ENCODE measurements at regions not wholly inside any gene's neighbourhood (a gene's known extent, or its start where the extent isn't known, plus 50 kb on each side); places are given as distances from the start of the nearest gene placed in this dataset.
A peak's percentile ranks its signal among the peaks of the same experiment; 100 is the strongest.
"Not testable (repeated sequence)": the region's sequence is repeated elsewhere in the genome, so short reads cannot be mapped to it uniquely, and the experiment has no call there.

GRCh38 chr9:138211544-138212219, 334.1 kb downstream of the CACNA1B start:
- CTCF ChIA-PET, POLR2A ChIA-PET: not testable (repeated sequence)

GRCh38 chr9:138212811-138213210, 335.2 kb downstream of the CACNA1B start:
- BruUV-seq (replicated peaks); H3K36me3 ChIP-seq (ENCODE audit: control insufficient read depth, insufficient read depth, low read length); H3K36me3 Mint-ChIP-seq (ENCODE audit: insufficient read depth, unreplicated experiment); H3K4me3 ChIP-seq (ENCODE audit: low read depth, low read length); H3K9me3 Mint-ChIP-seq (ENCODE audit: unreplicated experiment); DNase-seq; H3K4me3 Mint-ChIP-seq (ENCODE audit: unreplicated experiment); CTCF ChIA-PET; H3K27ac Mint-ChIP-seq (ENCODE audit: unreplicated experiment); POLR2A ChIA-PET; H3K9me3 ChIP-seq; H3K27me3 ChIP-seq (replicated peaks; ENCODE audit: control insufficient read depth, insufficient read depth, low read length); H3K4me1 ChIP-seq; H3K4me1 Mint-ChIP-seq (ENCODE audit: low read depth, unreplicated experiment); H3K27me3 Mint-ChIP-seq (ENCODE audit: insufficient read depth, unreplicated experiment); intact Hi-C loops (cut with micrococcal nuclease; ENCODE audit: unreplicated experiment): not testable (repeated sequence)

More at GRCh38 chr9:138211544-138212219, 334.1 kb downstream of the CACNA1B start:
- H3K27me3 Mint-ChIP-seq (ENCODE audit: insufficient read depth, unreplicated experiment); H3K9me3 Mint-ChIP-seq (ENCODE audit: unreplicated experiment); BruUV-seq (replicated peaks); H3K4me3 ChIP-seq (ENCODE audit: low read depth, low read length); H3K36me3 ChIP-seq (ENCODE audit: control insufficient read depth, insufficient read depth, low read length); H3K27ac Mint-ChIP-seq (ENCODE audit: unreplicated experiment); H3K4me1 ChIP-seq; H3K4me1 Mint-ChIP-seq (ENCODE audit: low read depth, unreplicated experiment); H3K4me3 Mint-ChIP-seq (ENCODE audit: unreplicated experiment); intact Hi-C loops (cut with micrococcal nuclease; ENCODE audit: unreplicated experiment); H3K36me3 Mint-ChIP-seq (ENCODE audit: insufficient read depth, unreplicated experiment); H3K27me3 ChIP-seq (replicated peaks; ENCODE audit: control insufficient read depth, insufficient read depth, low read length); H3K9me3 ChIP-seq: not testable (repeated sequence)
- DNase-seq: peak; percentile 51 to 67
- peak; percentile 55 to 65 for TF ChIP-seq CTCF (IDR thresholded peaks at IDR 0.05; ENCODE audit: insufficient read depth in 1 of 2, low read depth in 1 of 2, low read length in 1 of 2, severe bottlenecking in 1 of 2, unreplicated experiment in 1 of 2)

GRCh38 chr9:138213748-138214147, 336.2 kb downstream of the CACNA1B start:
- DNase-seq; H3K9me3 Mint-ChIP-seq (ENCODE audit: unreplicated experiment); H3K27me3 Mint-ChIP-seq (ENCODE audit: insufficient read depth, unreplicated experiment); BruUV-seq (replicated peaks); CTCF ChIA-PET; H3K9me3 ChIP-seq; POLR2A ChIA-PET; H3K27ac Mint-ChIP-seq (ENCODE audit: unreplicated experiment); H3K27me3 ChIP-seq (replicated peaks; ENCODE audit: control insufficient read depth, insufficient read depth, low read length); H3K4me1 Mint-ChIP-seq (ENCODE audit: low read depth, unreplicated experiment); H3K36me3 Mint-ChIP-seq (ENCODE audit: insufficient read depth, unreplicated experiment); intact Hi-C loops (cut with micrococcal nuclease; ENCODE audit: unreplicated experiment); H3K4me3 ChIP-seq (ENCODE audit: low read depth, low read length); H3K4me1 ChIP-seq; H3K36me3 ChIP-seq (ENCODE audit: control insufficient read depth, insufficient read depth, low read length); H3K4me3 Mint-ChIP-seq (ENCODE audit: unreplicated experiment): not testable (repeated sequence)

- H3K9me3 ChIP-seq; H3K27me3 ChIP-seq (replicated peaks; ENCODE audit: control insufficient read depth, insufficient read depth, low read length); POLR2A ChIA-PET; intact Hi-C loops (cut with micrococcal nuclease; ENCODE audit: unreplicated experiment); H3K27me3 Mint-ChIP-seq (ENCODE audit: insufficient read depth, unreplicated experiment); H3K36me3 Mint-ChIP-seq (ENCODE audit: insufficient read depth, unreplicated experiment); H3K9me3 Mint-ChIP-seq (ENCODE audit: unreplicated experiment); CTCF ChIA-PET; H3K4me3 Mint-ChIP-seq (ENCODE audit: unreplicated experiment); H3K4me1 Mint-ChIP-seq (ENCODE audit: low read depth, unreplicated experiment); H3K4me3 ChIP-seq (ENCODE audit: low read depth, low read length); H3K4me1 ChIP-seq; BruUV-seq (replicated peaks); DNase-seq; H3K36me3 ChIP-seq (ENCODE audit: control insufficient read depth, insufficient read depth, low read length); H3K27ac Mint-ChIP-seq (ENCODE audit: unreplicated experiment): not testable (repeated sequence)
Measured at GRCh38 chr9:138214548-138214947, 337.0 kb downstream of the CACNA1B start.

- H3K4me1 ChIP-seq: not testable (repeated sequence)
Measured at GRCh38 chr9:138215588-138215987, 338.0 kb downstream of the CACNA1B start.

GRCh38 chr9:138216817-138217216, 339.2 kb downstream of the CACNA1B start:
- H3K27me3 Mint-ChIP-seq (ENCODE audit: insufficient read depth, unreplicated experiment); H3K36me3 Mint-ChIP-seq (ENCODE audit: insufficient read depth, unreplicated experiment); POLR2A ChIA-PET; H3K9me3 ChIP-seq; BruUV-seq (replicated peaks); H3K4me3 ChIP-seq (ENCODE audit: low read depth, low read length); H3K36me3 ChIP-seq (ENCODE audit: control insufficient read depth, insufficient read depth, low read length); CTCF ChIA-PET; H3K4me3 Mint-ChIP-seq (ENCODE audit: unreplicated experiment); intact Hi-C loops (cut with micrococcal nuclease; ENCODE audit: unreplicated experiment); H3K27ac Mint-ChIP-seq (ENCODE audit: unreplicated experiment); H3K9me3 Mint-ChIP-seq (ENCODE audit: unreplicated experiment); DNase-seq; H3K27me3 ChIP-seq (replicated peaks; ENCODE audit: control insufficient read depth, insufficient read depth, low read length); H3K4me1 ChIP-seq; H3K4me1 Mint-ChIP-seq (ENCODE audit: low read depth, unreplicated experiment): not testable (repeated sequence)

More at GRCh38 chr9:138215588-138215987, 338.0 kb downstream of the CACNA1B start:
- H3K36me3 Mint-ChIP-seq (ENCODE audit: insufficient read depth, unreplicated experiment); DNase-seq; POLR2A ChIA-PET; intact Hi-C loops (cut with micrococcal nuclease; ENCODE audit: unreplicated experiment); CTCF ChIA-PET; H3K4me1 Mint-ChIP-seq (ENCODE audit: low read depth, unreplicated experiment); H3K27me3 Mint-ChIP-seq (ENCODE audit: insufficient read depth, unreplicated experiment); H3K36me3 ChIP-seq (ENCODE audit: control insufficient read depth, insufficient read depth, low read length); H3K4me3 Mint-ChIP-seq (ENCODE audit: unreplicated experiment); H3K27me3 ChIP-seq (replicated peaks; ENCODE audit: control insufficient read depth, insufficient read depth, low read length); H3K9me3 Mint-ChIP-seq (ENCODE audit: unreplicated experiment); H3K9me3 ChIP-seq; BruUV-seq (replicated peaks); H3K27ac Mint-ChIP-seq (ENCODE audit: unreplicated experiment); H3K4me3 ChIP-seq (ENCODE audit: low read depth, low read length): not testable (repeated sequence)
